ENCODE measurements at regions not wholly inside any gene's neighbourhood (a gene's known extent, or its start where the extent isn't known, plus 50 kb on each side); places are given as distances from the start of the nearest gene placed in this dataset.

DNA sequence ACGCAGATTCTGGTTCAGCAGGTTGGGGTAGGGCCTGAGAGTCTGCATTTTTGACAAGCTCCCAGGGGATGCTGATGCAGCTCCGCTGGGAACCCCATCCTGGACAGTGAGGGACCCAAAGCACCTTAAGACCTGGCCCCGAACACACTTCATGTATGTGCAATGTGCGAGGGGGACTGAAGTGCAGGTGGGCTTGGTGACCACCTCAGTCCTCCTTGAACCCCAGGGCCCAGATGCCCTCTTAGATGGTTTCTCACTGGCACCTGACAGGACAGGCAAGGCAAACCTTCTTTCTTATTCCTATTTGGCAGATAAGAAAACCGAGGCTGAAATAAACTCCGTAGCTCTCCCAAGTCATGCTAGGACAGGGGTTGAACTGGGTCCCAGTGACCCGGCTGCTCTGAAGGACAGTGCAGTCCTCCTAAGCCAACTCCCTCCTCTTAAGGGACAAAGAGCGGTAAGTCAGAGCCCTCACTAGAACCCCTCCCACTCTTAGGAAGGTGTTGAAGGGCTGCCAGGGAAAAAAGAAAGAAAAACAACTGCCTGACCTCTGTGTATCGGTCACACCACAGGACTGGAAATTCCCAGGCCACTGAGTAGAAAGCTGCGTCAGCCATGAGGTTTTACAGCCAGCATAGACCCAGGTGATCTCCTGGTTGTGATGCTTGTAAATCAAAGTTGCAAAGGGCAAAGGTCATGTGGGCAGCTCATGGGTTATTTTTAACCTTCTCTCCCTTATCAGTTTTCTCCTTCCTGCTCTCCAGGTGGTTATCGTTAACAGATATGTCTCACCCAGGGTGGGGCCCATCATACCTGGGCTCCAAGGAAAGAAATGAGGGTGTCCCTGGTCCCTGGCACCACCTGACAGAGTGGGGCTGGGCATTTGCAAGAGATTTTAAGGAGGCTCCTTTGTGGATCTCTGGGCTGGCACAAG is 90.9 kb upstream of the SMNDC1 start (continued):
- TF ChIP-seq MXI1 (IDR thresholded peaks at IDR 0.05; ENCODE audit: low read depth, low read length) (no peak), EP300 (IDR thresholded peaks at IDR 0.05; ENCODE audit: borderline replicate concordance in 1 of 2, low read depth in 1 of 2, low read length in 1 of 2) (peak in 1 of 2 experiments; percentile 31; a peak in 1 of 4 replicates), CHD2 (IDR thresholded peaks at IDR 0.05; ENCODE audit: low read length, partially characterized antibody) (no peak), FOXM1 (IDR thresholded peaks at IDR 0.05; ENCODE audit: low read depth) (no peak), NFIC (IDR thresholded peaks at IDR 0.05; ENCODE audit: borderline replicate concordance) (no peak), TAF1 (IDR thresholded peaks at IDR 0.05; ENCODE audit: borderline replicate concordance, low read depth, low read length) (no peak), RAD21 (IDR thresholded peaks at IDR 0.05; ENCODE audit: low read length) (no peak), GABPA (IDR thresholded peaks at IDR 0.05; ENCODE audit: low read depth) (no peak), POLR2AphosphoS5 (IDR thresholded peaks at IDR 0.05; ENCODE audit: low read depth, low read length) (no peak), TEAD4 (IDR thresholded peaks at IDR 0.05; ENCODE audit: borderline replicate concordance, insufficient read depth) (no peak)
- TF ChIP-seq, protein P1, sequence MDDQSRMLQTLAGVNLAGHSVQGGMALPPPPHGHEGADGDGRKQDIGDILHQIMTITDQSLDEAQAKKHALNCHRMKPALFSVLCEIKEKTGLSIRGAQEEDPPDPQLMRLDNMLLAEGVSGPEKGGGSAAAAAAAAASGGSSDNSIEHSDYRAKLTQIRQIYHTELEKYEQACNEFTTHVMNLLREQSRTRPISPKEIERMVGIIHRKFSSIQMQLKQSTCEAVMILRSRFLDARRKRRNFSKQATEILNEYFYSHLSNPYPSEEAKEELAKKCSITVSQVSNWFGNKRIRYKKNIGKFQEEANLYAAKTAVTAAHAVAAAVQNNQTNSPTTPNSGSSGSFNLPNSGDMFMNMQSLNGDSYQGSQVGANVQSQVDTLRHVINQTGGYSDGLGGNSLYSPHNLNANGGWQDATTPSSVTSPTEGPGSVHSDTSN (IDR thresholded peaks at IDR 0.05): peak; percentile 42
- TF ChIP-seq, protein P2, sequence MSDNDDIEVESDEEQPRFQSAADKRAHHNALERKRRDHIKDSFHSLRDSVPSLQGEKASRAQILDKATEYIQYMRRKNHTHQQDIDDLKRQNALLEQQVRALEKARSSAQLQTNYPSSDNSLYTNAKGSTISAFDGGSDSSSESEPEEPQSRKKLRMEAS (IDR thresholded peaks at IDR 0.05; ENCODE audit: low read depth): 0 out of 2 replicates have a peak, but pooled peaks have one; percentile 13
- TF ChIP-seq, protein P3, sequence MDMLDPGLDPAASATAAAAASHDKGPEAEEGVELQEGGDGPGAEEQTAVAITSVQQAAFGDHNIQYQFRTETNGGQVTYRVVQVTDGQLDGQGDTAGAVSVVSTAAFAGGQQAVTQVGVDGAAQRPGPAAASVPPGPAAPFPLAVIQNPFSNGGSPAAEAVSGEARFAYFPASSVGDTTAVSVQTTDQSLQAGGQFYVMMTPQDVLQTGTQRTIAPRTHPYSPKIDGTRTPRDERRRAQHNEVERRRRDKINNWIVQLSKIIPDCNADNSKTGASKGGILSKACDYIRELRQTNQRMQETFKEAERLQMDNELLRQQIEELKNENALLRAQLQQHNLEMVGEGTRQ (IDR thresholded peaks at IDR 0.05; ENCODE audit: borderline replicate concordance, low read depth, low read length): no peak

DNA sequence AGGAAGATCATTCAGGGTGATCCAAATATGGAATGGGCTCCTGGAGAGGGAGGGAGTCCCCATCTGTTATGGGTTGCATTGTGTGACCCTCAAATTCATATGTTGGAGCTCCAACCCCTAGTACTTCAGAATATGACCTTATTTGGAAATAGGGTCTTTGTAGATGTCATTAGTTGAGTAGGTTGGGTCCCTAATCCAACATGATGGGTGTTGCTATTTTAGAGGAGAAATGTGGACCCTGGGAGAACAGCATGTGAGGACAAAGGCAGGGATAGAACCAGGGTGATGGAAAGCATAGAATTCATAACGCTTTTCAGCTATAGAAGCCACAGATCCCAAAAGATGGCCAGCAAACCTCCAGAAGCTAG is 91.5 kb upstream of the SMNDC1 start:
- Histone ChIP-seq H3K79me2 (ENCODE audit: insufficient read depth) (no peaks in the 10 kb centered on the region), H3K9me2 (no peaks in the 10 kb centered on the region), H4K20me1 (ENCODE audit: insufficient read depth) (no peaks in the 10 kb centered on the region), H3K9ac (no peak overlapping the region), H3K4me3 (ENCODE audit: low read depth in 2 of 2, low read length in 1 of 2) (no peak overlapping the region), H3K4me1 (ENCODE audit: control insufficient read depth in 1 of 2, insufficient read depth in 2 of 2, low read depth in 1 of 2, low read length in 1 of 2) (peaks cover 16 to 37% of the 10 kb centered on the region in 2 experiments; a peak in 3 of 4 replicates), H2AFZ (ENCODE audit: low read depth) (no peak overlapping the region), H3K4me2 (no peak overlapping the region), H3K27me3 (ENCODE audit: insufficient read depth) (no peaks in the 10 kb centered on the region), H3K27ac (ENCODE audit: low read depth in 2 of 2, low read length in 1 of 2) (peak overlapping the region in 1 of 2 experiments; percentile 20; a peak in 1 of 4 replicates), H3K9me3 (no peaks in the 10 kb centered on the region), H3F3A (replicated peaks; ENCODE audit: insufficient read depth) (peaks cover 13% of the 10 kb centered on the region), H3K36me3 (replicated peaks in 1 of 2; ENCODE audit: control insufficient read depth in 1 of 2, insufficient read depth in 2 of 2, low read length in 1 of 2) (no peaks in the 10 kb centered on the region)
- ChIA-PET POLR2A (no interaction called here), CTCF (no interaction called here)
- WGBS (ENCODE audit: low lambda C conversion rate): 94% methylated on average over 1 of the region's 1 CpG
- no peak for DNase-seq
- TF ChIP-seq SIN3A (IDR thresholded peaks at IDR 0.05; ENCODE audit: borderline replicate concordance, low read depth, low read length): no peak
- no peak for TF ChIP-seq MEF2A (IDR thresholded peaks at IDR 0.05; ENCODE audit: borderline replicate concordance, low read depth)
- TF ChIP-seq, protein P2 (IDR thresholded peaks at IDR 0.05; ENCODE audit: low read depth): no peak
- TF ChIP-seq, protein P4, sequence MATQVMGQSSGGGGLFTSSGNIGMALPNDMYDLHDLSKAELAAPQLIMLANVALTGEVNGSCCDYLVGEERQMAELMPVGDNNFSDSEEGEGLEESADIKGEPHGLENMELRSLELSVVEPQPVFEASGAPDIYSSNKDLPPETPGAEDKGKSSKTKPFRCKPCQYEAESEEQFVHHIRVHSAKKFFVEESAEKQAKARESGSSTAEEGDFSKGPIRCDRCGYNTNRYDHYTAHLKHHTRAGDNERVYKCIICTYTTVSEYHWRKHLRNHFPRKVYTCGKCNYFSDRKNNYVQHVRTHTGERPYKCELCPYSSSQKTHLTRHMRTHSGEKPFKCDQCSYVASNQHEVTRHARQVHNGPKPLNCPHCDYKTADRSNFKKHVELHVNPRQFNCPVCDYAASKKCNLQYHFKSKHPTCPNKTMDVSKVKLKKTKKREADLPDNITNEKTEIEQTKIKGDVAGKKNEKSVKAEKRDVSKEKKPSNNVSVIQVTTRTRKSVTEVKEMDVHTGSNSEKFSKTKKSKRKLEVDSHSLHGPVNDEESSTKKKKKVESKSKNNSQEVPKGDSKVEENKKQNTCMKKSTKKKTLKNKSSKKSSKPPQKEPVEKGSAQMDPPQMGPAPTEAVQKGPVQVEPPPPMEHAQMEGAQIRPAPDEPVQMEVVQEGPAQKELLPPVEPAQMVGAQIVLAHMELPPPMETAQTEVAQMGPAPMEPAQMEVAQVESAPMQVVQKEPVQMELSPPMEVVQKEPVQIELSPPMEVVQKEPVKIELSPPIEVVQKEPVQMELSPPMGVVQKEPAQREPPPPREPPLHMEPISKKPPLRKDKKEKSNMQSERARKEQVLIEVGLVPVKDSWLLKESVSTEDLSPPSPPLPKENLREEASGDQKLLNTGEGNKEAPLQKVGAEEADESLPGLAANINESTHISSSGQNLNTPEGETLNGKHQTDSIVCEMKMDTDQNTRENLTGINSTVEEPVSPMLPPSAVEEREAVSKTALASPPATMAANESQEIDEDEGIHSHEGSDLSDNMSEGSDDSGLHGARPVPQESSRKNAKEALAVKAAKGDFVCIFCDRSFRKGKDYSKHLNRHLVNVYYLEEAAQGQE (IDR thresholded peaks at IDR 0.05; ENCODE audit: low read depth, low read length): no peak
- no peak for TF ChIP-seq ELF1 (IDR thresholded peaks at IDR 0.05)
- TF ChIP-seq, protein P5, sequence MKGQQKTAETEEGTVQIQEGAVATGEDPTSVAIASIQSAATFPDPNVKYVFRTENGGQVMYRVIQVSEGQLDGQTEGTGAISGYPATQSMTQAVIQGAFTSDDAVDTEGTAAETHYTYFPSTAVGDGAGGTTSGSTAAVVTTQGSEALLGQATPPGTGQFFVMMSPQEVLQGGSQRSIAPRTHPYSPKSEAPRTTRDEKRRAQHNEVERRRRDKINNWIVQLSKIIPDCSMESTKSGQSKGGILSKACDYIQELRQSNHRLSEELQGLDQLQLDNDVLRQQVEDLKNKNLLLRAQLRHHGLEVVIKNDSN (IDR thresholded peaks at IDR 0.05; ENCODE audit: borderline replicate concordance, low read depth): no peak
- TF ChIP-seq, protein P6, sequence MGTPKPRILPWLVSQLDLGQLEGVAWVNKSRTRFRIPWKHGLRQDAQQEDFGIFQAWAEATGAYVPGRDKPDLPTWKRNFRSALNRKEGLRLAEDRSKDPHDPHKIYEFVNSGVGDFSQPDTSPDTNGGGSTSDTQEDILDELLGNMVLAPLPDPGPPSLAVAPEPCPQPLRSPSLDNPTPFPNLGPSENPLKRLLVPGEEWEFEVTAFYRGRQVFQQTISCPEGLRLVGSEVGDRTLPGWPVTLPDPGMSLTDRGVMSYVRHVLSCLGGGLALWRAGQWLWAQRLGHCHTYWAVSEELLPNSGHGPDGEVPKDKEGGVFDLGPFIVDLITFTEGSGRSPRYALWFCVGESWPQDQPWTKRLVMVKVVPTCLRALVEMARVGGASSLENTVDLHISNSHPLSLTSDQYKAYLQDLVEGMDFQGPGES (IDR thresholded peaks at IDR 0.05; ENCODE audit: low read depth, low read length): no peak
- TF ChIP-seq TEAD4 (IDR thresholded peaks at IDR 0.05; ENCODE audit: borderline replicate concordance, insufficient read depth): no peak
- no peak for TF ChIP-seq RAD21 (IDR thresholded peaks at IDR 0.05; ENCODE audit: low read length)
- TF ChIP-seq FOSL2 (IDR thresholded peaks at IDR 0.05; ENCODE audit: borderline replicate concordance, low read depth): no peak
- no peak for TF ChIP-seq FOXM1 (IDR thresholded peaks at IDR 0.05; ENCODE audit: low read depth)
- no peak for TF ChIP-seq CHD2 (IDR thresholded peaks at IDR 0.05; ENCODE audit: low read length, partially characterized antibody)
